K562 (cell line): ENCODE measurements at regions not wholly inside any gene's neighbourhood (a gene's known extent, or its start where the extent isn't known, plus 50 kb on each side); places are given as distances from the start of the nearest gene placed in this dataset.
A peak's percentile ranks its signal among the peaks of the same experiment; 100 is the strongest.

Experiments used
- BACH1 ChIP-seq: fragments of 200-800 bp; sonication (Bioruptor generic); IDR thresholded peaks from 2 replicates; pipeline ENCODE4 v1.6.1; 2016; ENCODE audit warnings: missing genetic modification characterization, missing compliant biosample characterization
- BRF2 ChIP-seq: IDR thresholded peaks from 3 replicates; pipeline ENCODE4 v1.6.1; 2011; ENCODE audit warnings: borderline replicate concordance, mild to moderate bottlenecking; ENCODE audit not compliant: insufficient read length, insufficient read depth
- CEBPB ChIP-seq: fragments of 450-650 bp; IDR thresholded peaks from 2 replicates; pipeline ENCODE4 v1.6.1; 2016; ENCODE audit warnings: missing genetic modification characterization, missing compliant biosample characterization
- E2F4 ChIP-seq: sonication (generic); formaldehyde crosslinking; IDR thresholded peaks from 2 replicates; pipeline ENCODE4 v1.8.0; 2022; ENCODE audit warnings: mild to moderate bottlenecking, low read depth, missing genetic modification reagents
- E4F1 ChIP-seq: fragments of 250-450 bp; sonication (Bioruptor Pico); IDR thresholded peaks from 2 replicates; pipeline ENCODE4 v1.5.0; 2021; ENCODE audit warnings: mild to moderate bottlenecking, borderline replicate concordance
- ELK1 ChIP-seq: sonication (generic); formaldehyde crosslinking; IDR thresholded peaks from 2 replicates; pipeline ENCODE4 v1.8.1; 2022; ENCODE audit warnings: missing genetic modification reagents
- FOXJ2 ChIP-seq: fragments of 200-800 bp; sonication (Bioruptor generic); IDR thresholded peaks from 2 replicates; pipeline ENCODE4 v1.6.1; 2016; ENCODE audit warnings: missing genetic modification characterization, missing compliant biosample characterization
- LEF1 ChIP-seq: fragments of 450-650 bp; IDR thresholded peaks from 2 replicates; pipeline ENCODE4 v1.6.1; 2016; ENCODE audit warnings: mild to moderate bottlenecking
- PHF8 ChIP-seq: fragments of 200-600 bp; sonication (generic); IDR thresholded peaks from 2 replicates; pipeline ENCODE4 v1.6.1; 2012; ENCODE audit warnings: mixed run types, mild to moderate bottlenecking, inconsistent platforms, low read length, moderate library complexity, borderline replicate concordance
- SRSF9 ChIP-seq: fragments of 200-400 bp; formaldehyde crosslinking; IDR thresholded peaks from 2 replicates; pipeline ENCODE4 v1.6.1; 2017; ENCODE audit warnings: low read depth, low read length, borderline replicate concordance
- TRIM24 ChIP-seq, 2 experiments: fragments of 450-650 bp; IDR thresholded peaks; 2 replicates each; pipeline ENCODE4 v1.6.1; 2016
- XRCC4 ChIP-seq: IDR thresholded peaks from one replicate; pipeline ENCODE4 v1.6.1; 2011; ENCODE audit not compliant: insufficient read depth, insufficient read length; ENCODE audit errors: extremely low read depth
- ZNF121 ChIP-seq: sonication (generic); formaldehyde crosslinking; conservative IDR thresholded peaks from 2 replicates; pipeline ENCODE4 v1.8.0; 2022; ENCODE audit warnings: missing genetic modification reagents
- ZNF354B ChIP-seq: fragments of 250-450 bp; sonication (Bioruptor Pico); IDR thresholded peaks from 2 replicates; pipeline ENCODE4 v1.4.0; 2020
- ZNF408 ChIP-seq: fragments of 250-450 bp; sonication (Bioruptor Pico); IDR thresholded peaks from 2 replicates; pipeline ENCODE4 v1.4.0; 2020; ENCODE audit warnings: low read depth, mild to moderate bottlenecking, moderate library complexity
- ZNF584 ChIP-seq: fragments of 200-800 bp; sonication (Bioruptor generic); IDR thresholded peaks from 2 replicates; pipeline ENCODE4 v1.6.1; 2016; ENCODE audit warnings: low read depth, mild to moderate bottlenecking, missing genetic modification characterization, missing compliant biosample characterization
- ZNF696 ChIP-seq: fragments of 250-450 bp; sonication (Bioruptor Pico); conservative IDR thresholded peaks from 2 replicates; pipeline ENCODE4 v1.4.0; 2020; ENCODE audit warnings: mild to moderate bottlenecking, moderate library complexity

DNA sequence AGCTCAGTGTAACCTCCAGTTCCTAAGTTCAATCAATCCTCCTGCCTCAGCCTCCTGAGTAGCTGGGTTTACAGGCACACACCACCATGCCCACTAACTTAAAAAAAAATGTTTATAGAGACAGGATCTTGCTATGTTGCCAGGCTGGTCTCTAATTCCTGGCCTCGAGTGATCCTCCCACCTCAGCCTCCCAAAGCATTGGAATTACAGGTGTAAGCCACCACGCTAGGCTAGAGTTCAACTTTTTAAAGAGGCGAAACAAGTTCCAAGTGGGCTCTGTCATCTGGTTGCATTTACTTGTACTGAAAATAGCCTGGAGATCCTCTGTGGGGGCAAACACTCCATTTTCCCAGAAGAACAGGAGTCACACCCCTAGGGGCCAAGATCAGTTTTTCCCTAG lies 100.7 kb upstream of the RIPOR2 start (continued):
- no peak for TF ChIP-seq PHF8
- TF ChIP-seq ZNF408: no peak
- peak; percentile 75; the same call in 1 of the 2 replicates for TF ChIP-seq BACH1 (tag)
- TF ChIP-seq ZNF584 (CRISPR knock-in tag): 0 out of 2 replicates have a peak, but pooled peaks have one; percentile 21
- no peak for TF ChIP-seq E4F1 (CRISPR knock-in tag)
- no peak for TF ChIP-seq TRIM24 (IDR thresholded peaks at IDR 0.05)
- peak; percentile 9; the same call in 1 of the 2 replicates for TF ChIP-seq FOXJ2 (tag)
- peak; percentile 9; the same call in 1 of the 2 replicates for TF ChIP-seq LEF1
- no peak for TF ChIP-seq XRCC4
- TF ChIP-seq SRSF9: no peak
- TF ChIP-seq ZNF354B (CRISPR knock-in tag): no peak
- no peak for TF ChIP-seq E2F4 (CRISPR knock-in tag)
- no peak for TF ChIP-seq ZNF121 (CRISPR knock-in tag)
- no peak for TF ChIP-seq ZNF696 (CRISPR knock-in tag)
- no peak for TF ChIP-seq ELK1 (CRISPR knock-in tag)
- no peak for TF ChIP-seq CEBPB
- no peak for TF ChIP-seq BRF2
